ENCODE measurements at regions not wholly inside any gene's neighbourhood (a gene's known extent, or its start where the extent isn't known, plus 50 kb on each side); places are given as distances from the start of the nearest gene placed in this dataset.
A peak's percentile ranks its signal among the peaks of the same experiment; 100 is the strongest.

- peak; percentile 40 for TF ChIP-seq CTCF (IDR thresholded peaks at IDR 0.05)
- TF ChIP-seq ZBTB33 (IDR thresholded peaks at IDR 0.05; ENCODE audit: borderline replicate concordance, low read depth), result no peak
- TF ChIP-seq FOXM1 (IDR thresholded peaks at IDR 0.05; ENCODE audit: low read depth), result no peak
- no peak for TF ChIP-seq GABPA (IDR thresholded peaks at IDR 0.05; ENCODE audit: low read depth)
- TF ChIP-seq TAF1 (IDR thresholded peaks at IDR 0.05; ENCODE audit: borderline replicate concordance, low read depth, low read length), result no peak
- no peak for TF ChIP-seq SMC3 (IDR thresholded peaks at IDR 0.05; ENCODE audit: low read depth, low read length)
- TF ChIP-seq REST (IDR thresholded peaks at IDR 0.05; ENCODE audit: low read depth, low read length), result no peak
- TF ChIP-seq POLR2AphosphoS5 (IDR thresholded peaks at IDR 0.05; ENCODE audit: low read depth, low read length), result no peak
- TF ChIP-seq EZH2phosphoT487 (IDR thresholded peaks at IDR 0.05; ENCODE audit: borderline replicate concordance, low read depth), result no peak
- no peak for TF ChIP-seq FOSL2 (IDR thresholded peaks at IDR 0.05; ENCODE audit: borderline replicate concordance, low read depth)
- TF ChIP-seq RAD21 (IDR thresholded peaks at IDR 0.05; ENCODE audit: low read length), result no peak
Measured at GRCh38 chr2:215736653-215737290, 276.6 kb downstream of the MREG start.

Data from SK-N-SH (cell line).